Activated CD8-positive, alpha-beta memory T cell treated with anti-CD3 and anti-CD28 coated beads, Interleukin-2, amount 50 U/mL, for 1 hour (primary cell): ENCODE measurements at regions not wholly inside any gene's neighbourhood (a gene's known extent, or its start where the extent isn't known, plus 50 kb on each side); places are given as distances from the start of the nearest gene placed in this dataset.

ENCODE experiments used
- DNase-seq: peaks from one replicate; pipeline ENCODE4 v3.0.0-alpha.2; 2020; ENCODE audit errors: extremely low read depth

GRCh38 chr6:137734005-137734874, 132.8 kb upstream of the TNFAIP3 start:
- no peak for DNase-seq

GRCh38 chr6:137734875-137735182, 132.2 kb upstream of the TNFAIP3 start:
- no peak for DNase-seq

- DNase-seq: no peak
Measured at GRCh38 chr6:137736048-137736818, 130.8 kb upstream of the TNFAIP3 start.

GRCh38 chr6:137736911-137737310, 130.1 kb upstream of the TNFAIP3 start:
- no peak for DNase-seq

GRCh38 chr6:137737836-137738596, 129.0 kb upstream of the TNFAIP3 start:
- DNase-seq: no peak

DNA sequence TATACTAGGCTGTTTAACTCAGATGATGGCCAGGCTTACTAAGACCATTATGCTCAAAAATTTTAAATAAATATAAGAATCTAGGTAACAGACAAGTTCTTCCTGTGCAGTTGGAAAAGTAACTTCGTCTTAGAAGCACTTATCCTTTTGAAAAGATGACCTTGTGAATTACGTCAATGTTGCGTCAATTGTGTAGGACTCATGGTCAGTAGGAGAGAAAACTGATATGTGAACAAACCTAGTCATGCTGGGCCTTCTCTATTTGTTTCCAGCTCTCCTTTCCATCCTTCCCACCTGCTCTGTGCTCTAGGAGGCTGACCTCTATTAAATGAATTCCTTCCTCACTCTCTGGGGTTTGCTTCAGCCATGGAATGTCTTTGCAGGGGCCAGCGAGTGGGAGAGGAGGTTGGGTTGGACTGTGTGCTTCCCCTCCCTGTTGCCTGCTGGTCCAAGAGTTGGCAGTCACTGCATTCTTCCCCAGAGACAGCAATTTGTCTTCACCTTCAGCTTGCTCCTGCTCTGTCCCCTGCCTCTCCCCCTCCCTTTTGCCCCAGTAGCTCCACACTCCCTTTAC, 128.0 kb upstream of the TNFAIP3 start:
- DNase-seq: no peak

DNA sequence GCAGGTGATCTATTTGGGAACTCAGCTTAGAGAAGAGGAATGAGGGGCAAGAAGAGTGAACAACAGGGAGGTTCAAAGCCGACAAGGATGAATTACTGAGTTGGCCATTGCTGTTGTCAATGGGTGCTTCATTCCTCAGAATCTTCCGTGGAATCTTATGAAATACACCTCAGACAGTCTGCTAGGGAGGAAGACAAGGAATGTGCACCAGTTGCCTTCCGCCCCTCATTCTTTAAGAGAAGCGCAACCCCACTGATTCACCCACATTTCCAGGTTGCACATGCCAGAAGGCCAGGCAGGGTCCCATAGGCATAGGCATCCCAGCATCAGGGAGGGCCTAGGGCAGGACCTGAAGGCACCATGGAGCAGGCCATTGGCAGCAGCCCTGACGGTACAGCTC, 127.5 kb upstream of the TNFAIP3 start:
- no peak for DNase-seq

- no peak for DNase-seq
Measured at GRCh38 chr6:137740091-137740755, 126.8 kb upstream of the TNFAIP3 start.

DNA sequence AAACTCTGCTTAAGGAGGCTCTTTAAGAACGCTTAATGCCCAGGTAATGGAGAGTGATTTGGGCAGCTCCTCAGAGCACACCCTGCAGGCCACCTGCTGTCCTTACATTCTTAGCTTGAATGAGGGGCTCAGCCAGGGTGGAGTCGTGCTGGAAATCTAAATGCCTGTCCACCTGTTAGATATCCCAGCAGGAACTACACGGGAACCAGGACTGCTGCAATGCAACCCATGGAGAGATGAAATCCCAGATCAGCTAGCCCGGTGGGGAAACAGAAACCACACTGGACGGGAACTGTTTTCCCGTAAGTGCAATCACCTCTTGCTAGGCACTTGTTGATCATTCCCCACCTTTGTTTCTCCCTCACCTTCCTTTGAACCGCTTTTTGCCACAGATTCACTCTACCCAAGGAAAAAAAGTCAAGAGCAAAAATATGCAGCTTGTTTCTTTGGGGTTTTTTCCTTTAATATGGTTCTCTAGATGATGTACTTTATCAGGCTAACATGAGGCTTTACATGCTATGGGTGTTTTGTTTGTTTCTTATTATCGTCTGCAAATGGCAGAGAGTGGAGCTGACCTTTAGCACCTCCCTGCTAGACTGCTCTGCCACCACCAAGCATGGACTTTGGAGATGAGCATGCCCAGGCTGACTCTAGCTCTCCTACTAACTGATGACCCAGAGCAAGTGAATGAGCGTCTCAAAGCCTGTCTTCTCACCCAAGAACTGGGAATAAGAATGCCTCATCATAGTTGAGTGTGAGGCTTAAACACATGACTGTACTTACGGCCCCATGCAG, 125.9 kb upstream of the TNFAIP3 start:
- DNase-seq: no peak

GRCh38 chr6:137743493-137743892, 123.6 kb upstream of the TNFAIP3 start:
- DNase-seq: no peak

GRCh38 chr6:137744877-137745276, 122.2 kb upstream of the TNFAIP3 start:
- DNase-seq: no peak

- DNase-seq: no peak
Measured at GRCh38 chr6:137745321-137745720, 121.7 kb upstream of the TNFAIP3 start.

DNA sequence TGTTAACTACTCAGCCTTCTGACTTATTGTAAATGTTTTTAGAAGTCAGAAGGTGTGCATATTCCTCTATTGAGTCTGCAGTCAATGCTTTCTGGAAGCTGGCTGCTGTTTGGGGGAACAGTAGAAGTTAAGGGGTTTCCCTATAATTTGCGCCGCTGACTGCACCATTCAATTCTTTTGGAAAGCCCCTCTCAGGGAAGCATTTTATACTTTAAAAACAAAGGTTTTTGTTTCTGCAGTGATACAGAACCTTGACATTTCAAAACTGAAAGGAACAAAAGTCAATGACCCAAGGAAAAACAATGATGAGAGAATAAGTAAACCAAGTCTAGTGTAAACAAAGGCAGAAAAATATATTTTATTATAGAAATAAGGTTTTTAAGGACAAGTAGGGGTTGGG, 120.8 kb upstream of the TNFAIP3 start:
- DNase-seq: no peak

GRCh38 chr6:137749696-137750211, 117.3 kb upstream of the TNFAIP3 start:
- DNase-seq: no peak

- no peak for DNase-seq
Measured at GRCh38 chr6:137750297-137750696, 116.8 kb upstream of the TNFAIP3 start.

- no peak for DNase-seq
Measured at GRCh38 chr6:137751768-137752560, 115.1 kb upstream of the TNFAIP3 start.

GRCh38 chr6:137754366-137754765, 112.7 kb upstream of the TNFAIP3 start:
- no peak for DNase-seq

- no peak for DNase-seq
Measured at GRCh38 chr6:137754866-137755265, 112.2 kb upstream of the TNFAIP3 start.

GRCh38 chr6:137755284-137755683, 111.8 kb upstream of the TNFAIP3 start:
- DNase-seq: no peak

DNA sequence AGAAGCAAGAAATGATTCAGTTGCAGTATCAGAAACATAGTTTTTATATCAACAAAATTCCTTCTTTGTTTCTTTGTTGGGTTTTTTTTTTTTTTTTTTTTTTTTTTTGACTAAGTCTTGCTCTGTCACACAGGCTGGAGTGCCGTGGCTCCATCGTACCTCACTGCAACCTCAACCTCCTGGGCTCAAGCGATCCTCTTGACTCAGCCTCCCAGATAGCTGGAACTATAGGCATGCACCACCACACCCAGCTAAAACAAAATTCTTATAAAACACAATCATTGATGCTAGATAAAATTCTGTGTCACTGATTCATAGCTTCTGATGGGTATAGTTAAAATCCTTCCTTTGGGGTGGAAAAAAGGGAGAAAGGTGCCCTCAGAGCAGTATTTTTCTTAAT, 110.3 kb upstream of the TNFAIP3 start:
- DNase-seq: no peak
